ENCODE measurements at regions not wholly inside any gene's neighbourhood (a gene's known extent, or its start where the extent isn't known, plus 50 kb on each side); places are given as distances from the start of the nearest gene placed in this dataset.
"Not testable (repeated sequence)": the region's sequence is repeated elsewhere in the genome, so short reads cannot be mapped to it uniquely, and the experiment has no call there.

- in situ Hi-C loops (cut with HindIII; ENCODE audit: low pct_unique_long_range_greater_than_20kb, low sequenced_read_pairs); DNase-seq (ENCODE audit: low read depth, low spot score): not testable (repeated sequence)
Measured at GRCh38 chr20:30719415-30720199, 537.9 kb upstream of the DEFB115 start.

GRCh38 chr20:30723511-30723910 lies 534.0 kb upstream of the DEFB115 start:
- in situ Hi-C loops (cut with HindIII; ENCODE audit: low pct_unique_long_range_greater_than_20kb, low sequenced_read_pairs); DNase-seq (ENCODE audit: low read depth, low spot score): not testable (repeated sequence)

GRCh38 chr20:30723934-30724687 lies 533.4 kb upstream of the DEFB115 start:
- in situ Hi-C loops (cut with HindIII; ENCODE audit: low pct_unique_long_range_greater_than_20kb, low sequenced_read_pairs), result not testable (repeated sequence)
- DNase-seq (ENCODE audit: low read depth, low spot score), result peak; percentile 39

- in situ Hi-C loops (cut with HindIII; ENCODE audit: low pct_unique_long_range_greater_than_20kb, low sequenced_read_pairs); DNase-seq (ENCODE audit: low read depth, low spot score): not testable (repeated sequence)
Measured at GRCh38 chr20:30724688-30725074, 532.8 kb upstream of the DEFB115 start.

GRCh38 chr20:30725188-30725587 lies 532.3 kb upstream of the DEFB115 start:
- DNase-seq (ENCODE audit: low read depth, low spot score); in situ Hi-C loops (cut with HindIII; ENCODE audit: low pct_unique_long_range_greater_than_20kb, low sequenced_read_pairs): not testable (repeated sequence)

- DNase-seq (ENCODE audit: low read depth, low spot score); in situ Hi-C loops (cut with HindIII; ENCODE audit: low pct_unique_long_range_greater_than_20kb, low sequenced_read_pairs): not testable (repeated sequence)
Measured at GRCh38 chr20:30728271-30728885, 529.1 kb upstream of the DEFB115 start.

Small RNA genes in the stretch of these regions (small RNA-seq; reads per million reads assigned to genes)
- 0.08 to 0.62 reads per million in 2 experiments for gene RF00002
- gene RF00026, result 0 reads per million in 2 experiments
